Suppressor macrophage (primary cell): ENCODE measurements at regions not wholly inside any gene's neighbourhood (a gene's known extent, or its start where the extent isn't known, plus 50 kb on each side); places are given as distances from the start of the nearest gene placed in this dataset.

Source experiments
- DNase-seq, 4 experiments: peaks; one replicate each; pipeline ENCODE4 v3.0.0-alpha.2; 2020 to 2022

DNA sequence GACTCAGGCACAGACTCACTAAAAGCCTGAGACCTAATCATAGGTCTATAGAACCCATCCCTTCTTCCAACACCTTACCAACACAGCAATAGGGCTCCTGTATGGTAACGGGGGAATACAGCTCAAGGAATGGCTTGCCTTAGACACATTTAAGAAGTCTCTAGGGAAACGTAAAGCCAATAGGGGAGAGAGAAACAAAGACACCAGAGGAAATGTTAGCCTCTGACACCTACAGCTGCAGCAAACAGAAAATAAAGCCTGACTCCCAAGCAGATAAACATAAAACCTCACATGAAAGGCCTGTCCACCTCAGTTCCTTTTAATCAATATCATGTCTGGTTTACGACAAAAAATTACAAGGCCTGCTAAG lies 51.1 kb upstream of the NCOA1 start:
- no peak for DNase-seq

DNA sequence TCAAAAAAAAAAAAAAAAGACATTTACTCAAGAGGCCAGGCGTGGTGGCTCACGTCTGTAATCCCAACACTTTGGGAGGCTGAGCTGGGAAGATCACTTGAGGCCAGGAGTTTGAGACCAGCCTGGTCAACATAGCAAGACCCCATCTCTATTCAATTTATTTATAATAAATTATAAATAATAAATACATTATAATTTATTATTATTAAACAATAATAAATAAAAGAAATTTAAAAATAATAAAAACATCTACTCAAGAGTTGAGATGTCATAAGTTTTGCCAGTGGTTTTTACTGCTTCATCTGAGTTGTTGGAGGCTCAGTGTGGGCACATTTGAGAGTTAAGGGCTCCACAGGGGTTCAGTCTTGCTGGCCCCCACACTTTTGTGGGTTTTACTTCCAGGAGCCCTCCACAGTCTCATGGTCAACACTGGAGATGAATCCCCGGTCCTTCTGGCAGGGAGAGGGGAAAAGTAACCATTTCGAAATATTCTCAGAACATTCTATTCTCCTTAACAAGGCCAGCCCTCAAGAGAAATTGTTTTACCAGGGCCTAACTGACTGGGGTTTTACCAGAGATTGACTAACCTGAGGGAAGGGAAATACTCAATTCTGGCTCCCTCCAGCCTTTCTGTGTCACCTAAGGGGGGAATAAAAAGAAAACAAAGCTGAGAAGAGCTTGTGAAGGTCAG lies 51.6 kb upstream of the NCOA1 start:
- DNase-seq, result no peak

DNA sequence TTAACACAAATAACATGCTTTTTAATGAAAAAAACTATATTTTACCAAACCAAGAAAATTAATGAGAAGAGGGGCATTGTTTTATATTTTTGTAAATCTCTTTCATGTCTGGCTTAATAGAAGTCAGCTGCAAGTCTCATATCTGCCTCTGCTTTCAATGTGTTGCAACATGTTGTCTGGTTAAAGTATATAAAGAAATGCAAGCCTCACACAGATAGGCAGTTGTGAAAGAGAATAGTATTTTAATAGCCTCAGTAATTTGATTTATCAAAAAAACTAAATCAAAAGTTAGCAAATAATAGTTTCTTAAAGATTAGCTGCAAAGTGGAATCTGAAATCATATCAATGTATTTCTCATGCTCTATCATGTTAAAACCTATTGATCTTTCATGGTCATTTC lies 52.9 kb upstream of the NCOA1 start:
- DNase-seq, result peak in 1 of 4 experiments; percentile 26

GRCh38 chr2:24435391-24436316 lies 55.4 kb upstream of the NCOA1 start:
- DNase-seq, result peak; percentile 47 to 59 (median 54)

- no peak for DNase-seq
These were observed 56.5 kb upstream of the NCOA1 start for GRCh38 chr2:24434541-24434940.

GRCh38 chr2:24432735-24433134 lies 58.3 kb upstream of the NCOA1 start:
- peak; percentile 28 to 66 (median 48) for DNase-seq

DNA sequence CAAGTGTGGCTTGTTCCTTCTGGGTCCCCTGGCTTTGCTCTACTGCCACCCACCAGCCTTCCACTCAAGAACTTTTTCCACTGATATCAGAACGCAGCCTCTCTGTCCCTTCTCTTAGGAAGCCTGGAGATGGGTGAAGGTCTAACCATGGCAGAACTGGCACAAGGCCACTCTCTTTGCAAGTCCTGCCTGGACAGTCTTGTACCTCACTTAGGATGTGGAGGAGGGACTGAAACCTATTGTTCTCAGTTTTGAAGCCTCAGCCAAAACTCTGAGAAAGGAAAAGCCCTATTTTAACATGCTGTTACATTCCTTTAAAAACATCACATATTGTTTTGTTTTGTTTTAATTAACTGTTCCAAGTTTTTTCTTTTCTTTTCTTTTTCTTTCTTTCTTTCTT lies 58.9 kb upstream of the NCOA1 start:
- peak in 1 of 4 experiments; percentile 15 for DNase-seq

DNA sequence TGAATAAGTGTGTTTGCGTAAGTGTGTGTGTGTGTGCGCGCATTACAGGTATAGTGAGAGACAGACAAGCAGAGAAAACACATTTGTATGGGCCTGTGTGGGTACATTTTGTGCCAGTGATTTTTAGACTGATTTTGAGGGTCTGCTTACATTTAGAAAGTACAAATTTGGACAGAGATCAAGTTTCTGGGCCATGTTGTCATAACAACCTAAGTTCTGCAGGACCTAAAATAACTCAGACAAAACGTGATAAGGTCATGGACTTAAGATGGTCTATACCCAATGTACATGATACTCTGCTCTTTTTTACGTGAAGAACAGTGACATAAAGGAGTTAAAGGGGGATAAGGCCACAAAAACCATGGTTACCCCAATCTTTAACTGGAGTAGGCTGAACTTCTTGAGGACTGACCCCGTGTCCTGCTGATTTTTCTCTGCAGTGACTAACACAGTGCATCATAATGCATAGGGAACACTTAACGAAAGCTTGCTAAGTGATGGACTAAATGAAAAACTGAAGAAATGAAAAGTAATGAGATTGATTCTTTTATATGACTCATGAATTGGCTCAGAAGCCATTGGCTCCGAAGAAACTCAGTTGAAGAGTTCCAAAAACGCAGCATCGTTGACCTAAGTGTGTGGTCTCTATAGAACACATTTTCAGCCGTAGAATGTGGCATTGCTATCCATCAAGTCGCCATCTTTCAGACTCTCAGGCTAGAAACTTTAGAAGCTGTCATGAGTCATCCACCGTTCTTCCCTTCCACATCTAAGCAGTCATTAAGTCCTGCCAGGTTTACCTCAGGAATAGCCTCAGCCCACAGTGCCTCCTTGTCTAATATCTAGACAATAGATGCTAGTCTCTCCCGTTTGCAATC lies 61.6 kb upstream of the NCOA1 start:
- DNase-seq, result no peak

DNA sequence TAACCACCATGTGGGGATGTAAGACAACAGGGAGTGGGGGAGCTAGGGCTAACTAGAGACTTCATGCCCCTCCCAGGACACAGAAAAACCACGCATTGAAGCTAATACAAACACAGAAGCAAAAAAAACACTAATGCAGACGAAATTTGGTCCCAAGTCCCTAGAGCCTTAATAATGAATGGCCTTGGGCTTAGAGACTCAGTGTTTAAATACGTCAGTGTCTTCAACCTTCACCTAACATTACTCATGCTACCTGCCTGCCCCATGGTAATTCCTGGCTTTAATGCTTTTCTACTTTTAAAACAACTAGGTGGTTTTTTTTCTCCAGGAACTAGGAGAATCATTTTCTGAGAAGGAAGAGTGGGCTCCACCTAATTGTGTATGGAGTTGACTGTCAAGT lies 64.1 kb upstream of the ITSN2 start:
- DNase-seq, result no peak

GRCh38 chr2:24423095-24423494 lies 62.8 kb upstream of the ITSN2 start:
- no peak for DNase-seq

- peak; percentile 67 to 81 (median 79) for DNase-seq
These were observed 61.3 kb upstream of the ITSN2 start for GRCh38 chr2:24421668-24422067.

GRCh38 chr2:24420373-24420772 lies 60.0 kb upstream of the ITSN2 start:
- DNase-seq, result no peak

DNA sequence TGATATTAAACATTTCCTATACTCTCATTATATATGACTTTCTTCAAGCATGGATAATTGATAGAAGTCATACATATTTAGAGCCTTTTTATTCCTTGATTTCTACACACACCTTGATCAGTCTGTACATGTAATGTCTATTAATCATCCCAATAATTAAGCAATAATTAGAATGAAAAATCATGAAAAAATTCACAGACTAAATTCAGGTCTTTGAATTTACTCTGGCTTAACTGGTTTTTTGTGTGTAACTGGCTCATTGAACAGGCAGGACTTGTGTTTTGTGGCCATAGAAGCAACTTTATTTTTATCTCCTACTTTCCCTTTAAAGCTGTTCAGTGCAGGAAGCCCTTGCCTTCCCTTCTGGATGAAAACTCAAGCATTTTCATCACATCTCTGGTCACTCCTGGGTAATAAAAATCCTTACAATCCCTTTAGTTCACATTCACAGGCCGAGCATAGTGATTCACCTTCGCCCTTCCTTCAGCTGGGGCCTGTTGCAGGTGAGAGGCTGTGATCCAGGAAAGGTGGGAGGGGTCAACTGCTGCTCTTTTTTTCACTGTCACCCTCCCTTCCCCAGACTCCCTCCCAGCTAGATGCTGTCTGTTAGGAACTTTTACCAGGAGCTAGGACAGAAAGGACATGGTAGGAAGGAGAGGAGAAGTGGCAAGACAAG lies 58.0 kb upstream of the ITSN2 start:
- DNase-seq, result no peak

DNA sequence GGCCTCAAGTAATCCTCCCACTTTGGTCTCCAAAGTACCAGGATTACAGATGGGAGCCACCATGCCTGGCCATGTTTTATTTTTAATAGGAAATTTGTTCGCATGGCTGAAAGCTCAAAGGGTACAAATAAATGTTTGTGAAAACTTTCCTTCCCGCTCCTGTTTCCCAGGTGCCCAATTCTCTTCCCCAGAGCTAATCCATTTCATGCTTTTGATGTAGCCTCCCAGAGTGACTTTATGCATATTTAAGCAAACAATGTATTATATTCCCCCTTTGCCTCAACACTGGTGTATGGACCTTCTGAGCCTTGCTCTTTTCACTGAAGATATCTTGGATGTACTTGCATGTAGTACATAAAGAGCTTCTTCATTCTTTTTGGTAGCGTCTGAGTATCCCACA lies 52.5 kb upstream of the ITSN2 start:
- no peak for DNase-seq

GRCh38 chr2:24411488-24412151 lies 51.3 kb upstream of the ITSN2 start:
- DNase-seq, result no peak

- no peak for DNase-seq
These were observed 50.6 kb upstream of the ITSN2 start for GRCh38 chr2:24410976-24411375.

GRCh38 chr2:24409700-24410556 lies 49.6 kb upstream of the ITSN2 start:
- peak; percentile 71 to 82 (median 76) for DNase-seq
